HepG2 (cell line): ENCODE measurements at regions not wholly inside any gene's neighbourhood (a gene's known extent, or its start where the extent isn't known, plus 50 kb on each side); places are given as distances from the start of the nearest gene placed in this dataset.

Source experiments
- ATAC-seq: fragments of 200-7000 bp; cut with Tn5 transposase; 3 replicates; pipeline ENCODE4 v1.9.1; 2020; ENCODE audit warnings: mild to moderate bottlenecking, moderate library complexity
- BruUV-seq: library from RNA; stranded (reverse); fragments of 400-500 nt; replicated peaks from 2 replicates; lab custom pipeline; 2021; lab: Mats Ljungman, UMichigan
- CTCF ChIA-PET: fragments of 300-600 bp; formaldehyde crosslinking; extraction: SDS; loops from one replicate; lab custom pipeline; 2021; ENCODE audit warnings: low total read pairs, inconsistent platforms, low intra/inter-chr PET ratio; lab: Yijun Ruan, JAX
- POLR2A ChIA-PET: fragments of 350-600 bp; sonication (Branson Sonifier 250); formaldehyde crosslinking; loops from one replicate; lab custom pipeline; 2020; ENCODE audit warnings: antibody characterized with exemption, inconsistent platforms; lab: Yijun Ruan, JAX
- DNase-seq: peaks from one replicate; pipeline ENCODE4 v3.0.0-alpha.2; 2015; ENCODE audit warnings: low spot score
- FAIRE-seq: peaks from 3 replicates; lab custom pipeline; 2011; peaks lifted over from hg19 to GRCh38; lab: Jason Lieb, UNC
- H2AFZ ChIP-seq: one replicate; pipeline ENCODE4 v1.6.1; 2011; ENCODE audit warnings: low read length, inconsistent platforms
- H3K27ac ChIP-seq: fragments of 300-600 bp; 3 replicates; pipeline ENCODE4 v1.8.0; 2011; ENCODE audit warnings: mixed run types, mild to moderate bottlenecking, mixed read lengths, low read length, inconsistent platforms; ENCODE audit not compliant: insufficient read depth; ENCODE audit errors: extremely low read length
- H3K27me3 ChIP-seq, 2 experiments: fragments of 200-600 bp in 1 of 2; 2 replicates in 1 of 2; 3 replicates in 1 of 2; pipeline versions ENCODE4 v1.6.0 to v1.8.0; 2011; ENCODE audit warnings: low read length in 2 of 2, mild to moderate bottlenecking in 2 of 2, moderate library complexity in 2 of 2, inconsistent platforms in 1 of 2; ENCODE audit not compliant: insufficient read depth in 2 of 2, control insufficient read depth in 1 of 2
- H3K36me3 ChIP-seq, 2 experiments: fragments of 200-600 bp in 1 of 2; replicated peaks in 1 of 2; 2 replicates in 1 of 2; 3 replicates in 1 of 2; pipeline versions ENCODE4 v1.5.1 to v1.8.0; 2011; ENCODE audit warnings: low read length in 2 of 2, inconsistent platforms in 1 of 2; ENCODE audit not compliant: insufficient read depth in 2 of 2, control insufficient read depth in 1 of 2
- H3K4me1 ChIP-seq: 2 replicates; pipeline ENCODE4 v1.5.1; 2012; ENCODE audit warnings: low read length, inconsistent platforms; ENCODE audit not compliant: insufficient read depth
- H3K4me2 ChIP-seq: 2 replicates; pipeline ENCODE4 v1.6.0; 2011; ENCODE audit warnings: low read depth, low read length, inconsistent platforms
- H3K4me3 ChIP-seq, 3 experiments: fragments of 200-600 bp in 1 of 3; sonication (generic), shearing (Covaris generic) in 1 of 3; replicated peaks in 1 of 3; 2 replicates each; pipeline ENCODE4 v1.5.1; 2011 to 2016; ENCODE audit warnings: low read length in 3 of 3, inconsistent platforms in 2 of 3, low read depth in 2 of 3, mild to moderate bottlenecking in 2 of 3, control low read depth in 1 of 3, mixed read lengths in 1 of 3; ENCODE audit not compliant: insufficient read depth in 1 of 3
- H3K79me2 ChIP-seq: one replicate; pipeline ENCODE4 v1.6.1; 2011; ENCODE audit warnings: low read length, inconsistent platforms; ENCODE audit not compliant: insufficient read depth
- H3K9ac ChIP-seq: 2 replicates; pipeline ENCODE4 v1.6.0; 2011; ENCODE audit warnings: mild to moderate bottlenecking, low read depth, low read length, inconsistent platforms; ENCODE audit not compliant: insufficient read depth
- H3K9me3 ChIP-seq: 2 replicates; pipeline ENCODE4 v1.5.1; 2012; ENCODE audit warnings: mild to moderate bottlenecking, low read length
- H4K20me1 ChIP-seq: 2 replicates; pipeline ENCODE4 v1.6.0; 2011; ENCODE audit warnings: inconsistent platforms, mild to moderate bottlenecking, low read length, moderate library complexity; ENCODE audit not compliant: insufficient read depth
- ASH2L ChIP-seq: fragments of 300-600, 200-600 bp; sonication (generic); IDR thresholded peaks from 2 replicates; pipeline ENCODE4 v1.7.0; 2017; ENCODE audit warnings: low read depth, mild to moderate bottlenecking, moderate library complexity, mixed read lengths, low read length; ENCODE audit not compliant: insufficient read length
- ATF2 ChIP-seq: sonication (generic); formaldehyde crosslinking; IDR thresholded peaks from 2 replicates; pipeline ENCODE4 v1.4.0; 2020; ENCODE audit warnings: missing genetic modification reagents
- CEBPG ChIP-seq: IDR thresholded peaks from 2 replicates; pipeline ENCODE4 v1.6.1; 2016
- ETV5 ChIP-seq: IDR thresholded peaks from 2 replicates; pipeline ENCODE4 v1.6.1; 2018; ENCODE audit warnings: missing biosample characterization, missing genetic modification reagents, inconsistent platforms, borderline replicate concordance
- HMGXB4 ChIP-seq, 2 experiments: sonication (generic) in 1 of 2; formaldehyde crosslinking in 1 of 2; IDR thresholded peaks; 2 replicates each; pipeline versions ENCODE4 v1.4.0 to v1.6.1; 2018 to 2020; ENCODE audit warnings: missing genetic modification reagents in 2 of 2, borderline replicate concordance in 1 of 2, low read depth in 1 of 2, mild to moderate bottlenecking in 1 of 2, missing biosample characterization in 1 of 2
- IRF2 ChIP-seq: IDR thresholded peaks from 2 replicates; pipeline ENCODE4 v1.6.1; 2018; ENCODE audit warnings: missing genetic modification reagents, missing compliant biosample characterization
- JUN ChIP-seq: sonication (generic); formaldehyde crosslinking; IDR thresholded peaks from 2 replicates; pipeline ENCODE4 v1.4.0; 2020; ENCODE audit warnings: mild to moderate bottlenecking, missing genetic modification reagents
- KMT2A ChIP-seq: sonication (generic); formaldehyde crosslinking; IDR thresholded peaks from 2 replicates; pipeline ENCODE4 v1.4.0; 2020; ENCODE audit warnings: missing genetic modification reagents
- TARDBP ChIP-seq: sonication (generic); formaldehyde crosslinking; IDR thresholded peaks from 2 replicates; pipeline ENCODE4 v1.8.0; 2022; ENCODE audit warnings: mild to moderate bottlenecking, missing genetic modification reagents
- TCF12 ChIP-seq, 2 experiments: fragments of 450-650 bp in 1 of 2; sonication (generic) in 1 of 2; formaldehyde crosslinking in 1 of 2; IDR thresholded peaks; 2 replicates each; pipeline versions ENCODE4 v1.6.1 to v1.8.0; 2017 to 2022; ENCODE audit warnings: antibody characterized with exemption in 1 of 2, mild to moderate bottlenecking in 1 of 2, missing genetic modification reagents in 1 of 2, moderate library complexity in 1 of 2
- TEAD3 ChIP-seq: optimal IDR thresholded peaks from 2 replicates; pipeline ENCODE3; 2016; ENCODE audit warnings: borderline replicate concordance
- ZFY ChIP-seq: sonication (generic); formaldehyde crosslinking; IDR thresholded peaks from 2 replicates; pipeline ENCODE4 v1.4.0; 2020; ENCODE audit warnings: missing genetic modification reagents
- ZNF282 ChIP-seq: fragments of 450-650 bp; IDR thresholded peaks from 2 replicates; pipeline ENCODE4 v1.6.1; 2018; ENCODE audit not compliant: partially characterized antibody
- ZNF317 ChIP-seq: sonication (generic); formaldehyde crosslinking; IDR thresholded peaks from 2 replicates; pipeline ENCODE4 v1.5.0; 2020; ENCODE audit warnings: mild to moderate bottlenecking, missing genetic modification reagents
- ZNF383 ChIP-seq: sonication (generic); formaldehyde crosslinking; IDR thresholded peaks from 2 replicates; pipeline ENCODE4 v1.4.0; 2020; ENCODE audit warnings: missing genetic modification reagents, mild to moderate bottlenecking, borderline replicate concordance
- ZNF546 ChIP-seq: sonication (generic); formaldehyde crosslinking; conservative IDR thresholded peaks from 2 replicates; pipeline ENCODE4 v1.8.1; 2023; ENCODE audit warnings: mild to moderate bottlenecking, missing genetic modification reagents
- ZNF576 ChIP-seq: sonication (generic); formaldehyde crosslinking; IDR thresholded peaks from 2 replicates; pipeline ENCODE4 v1.4.0; 2020; ENCODE audit warnings: mild to moderate bottlenecking, missing genetic modification reagents
- ZNF672 ChIP-seq: sonication (generic); formaldehyde crosslinking; IDR thresholded peaks from 2 replicates; pipeline ENCODE4 v1.8.1; 2022; ENCODE audit warnings: missing genetic modification reagents
- WGBS: methylation state at CpG from one replicate; pipeline ENCODE4 v1.1.6; 2017; ENCODE audit warnings: low lambda C conversion rate; 5-methylcytosine and 5-hydroxymethylcytosine counted together
- in situ Hi-C: cut with HindIII; loops from 2 replicates; pipeline ENCODE4 v1.10.0; 2017; ENCODE audit warnings: low pct_unique_long_range_greater_than_20kb; ENCODE audit not compliant: extremely low pct_ligation_motif_present
- intact Hi-C: fragments of 100-400 bp; cut with micrococcal nuclease; formaldehyde crosslinking; loops from one replicate; pipeline ENCODE4 v1.10.0; 2022; ENCODE audit not compliant: unreplicated experiment
- TF ChIP-seq, protein P1 (sequence below): IDR thresholded peaks from 2 replicates; pipeline ENCODE4 v1.6.1; 2012; ENCODE audit warnings: inconsistent platforms
- TF ChIP-seq, protein P2 (sequence below): sonication (generic); formaldehyde crosslinking; IDR thresholded peaks from 2 replicates; pipeline ENCODE4 v1.8.1; 2023; ENCODE audit warnings: missing genetic modification reagents, inconsistent platforms, borderline replicate concordance

- no peaks in the 10 kb centered on the region for H3K27me3 ChIP-seq
- in situ Hi-C loops (no loop called here), intact Hi-C loops (loop anchor here (1.0 kb wide), 3 partner anchors 32 to 163 kb away; no protein-coding TSS in a partner anchor)
- 6% methylated on average over 2 of the region's 2 CpGs for WGBS
- H3K4me3 ChIP-seq = peak overlapping the region in 1 of 3 experiments; percentile 45; a peak in 2 of 6 replicates
- no peaks in the 10 kb centered on the region for H3K9me3 ChIP-seq
- FAIRE-seq (peak; percentile 82), DNase-seq (peak; percentile 99), ATAC-seq (peak; percentile 96)
- no peaks in the 10 kb centered on the region for H4K20me1 ChIP-seq
- H3K36me3 ChIP-seq = no peaks in the 10 kb centered on the region
- H3K9ac ChIP-seq = peak overlapping the region; percentile 47
- POLR2A ChIA-PET = interaction anchor here (0.7 to 2.1 kb wide), 7 partner anchors 23 to 167 kb away, joined by 3 to 12 read pairs (median 5); no protein-coding TSS in a partner anchor
- peaks cover 34% of the 10 kb centered on the region for H3K4me1 ChIP-seq
- CTCF ChIA-PET = no interaction called here
- no peak overlapping the region for H2AFZ ChIP-seq
- no TSS peak for BruUV-seq
- H3K79me2 ChIP-seq = no peaks in the 10 kb centered on the region
- peak overlapping the region; percentile 77 for H3K27ac ChIP-seq
- peak overlapping the region; percentile 72 for H3K4me2 ChIP-seq
- TF ChIP-seq TEAD3 (CRISPR knock-in tag) = peak; percentile 97
- TF ChIP-seq ZNF672 = no peak
- TF ChIP-seq ZNF282 = no peak
- TF ChIP-seq ATF2 = peak; percentile 48; the same call in 1 of the 2 replicates
- TF ChIP-seq TCF12 (IDR thresholded peaks at IDR 0.05) = no peak
- no peak for TF ChIP-seq TCF12 (CRISPR knock-in tag; IDR thresholded peaks at IDR 0.05)
- peak; percentile 57 for TF ChIP-seq ASH2L
- TF ChIP-seq KMT2A (CRISPR knock-in tag) = 0 out of 2 replicates have a peak, but pooled peaks have one; percentile 34
- TF ChIP-seq, protein P1, sequence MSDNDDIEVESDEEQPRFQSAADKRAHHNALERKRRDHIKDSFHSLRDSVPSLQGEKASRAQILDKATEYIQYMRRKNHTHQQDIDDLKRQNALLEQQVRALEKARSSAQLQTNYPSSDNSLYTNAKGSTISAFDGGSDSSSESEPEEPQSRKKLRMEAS = peak; percentile 45
- TF ChIP-seq HMGXB4 (CRISPR knock-in tag; IDR thresholded peaks at IDR 0.05; ENCODE audit: borderline replicate concordance in 1 of 2, low read depth in 1 of 2) = 0 out of 4 replicates have a peak, but pooled peaks of 1 of the 2 experiments have one; percentile 42
- peak; percentile 24; the same call in 1 of the 2 replicates for TF ChIP-seq CEBPG (CRISPR knock-in tag)
- TF ChIP-seq, protein P2, sequence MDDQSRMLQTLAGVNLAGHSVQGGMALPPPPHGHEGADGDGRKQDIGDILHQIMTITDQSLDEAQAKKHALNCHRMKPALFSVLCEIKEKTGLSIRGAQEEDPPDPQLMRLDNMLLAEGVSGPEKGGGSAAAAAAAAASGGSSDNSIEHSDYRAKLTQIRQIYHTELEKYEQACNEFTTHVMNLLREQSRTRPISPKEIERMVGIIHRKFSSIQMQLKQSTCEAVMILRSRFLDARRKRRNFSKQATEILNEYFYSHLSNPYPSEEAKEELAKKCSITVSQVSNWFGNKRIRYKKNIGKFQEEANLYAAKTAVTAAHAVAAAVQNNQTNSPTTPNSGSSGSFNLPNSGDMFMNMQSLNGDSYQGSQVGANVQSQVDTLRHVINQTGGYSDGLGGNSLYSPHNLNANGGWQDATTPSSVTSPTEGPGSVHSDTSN (CRISPR knock-in tag) = no peak
- TF ChIP-seq ETV5 = peak; percentile 54; the same call in 1 of the 2 replicates
- TF ChIP-seq IRF2 = peak; percentile 53; the same call in 1 of the 2 replicates
- peak; percentile 38 for TF ChIP-seq TARDBP (CRISPR knock-in tag)
- TF ChIP-seq JUN = peak; percentile 91
- peak; percentile 66; the same call in 1 of the 2 replicates for TF ChIP-seq ZNF317 (CRISPR knock-in tag)
- TF ChIP-seq ZFY (CRISPR knock-in tag) = no peak; the same call in 1 of the 2 replicates
- TF ChIP-seq ZNF546 (CRISPR knock-in tag) = no peak
- TF ChIP-seq ZNF576 (CRISPR knock-in tag) = no peak
- TF ChIP-seq ZNF383 (CRISPR knock-in tag) = no peak
Measured at GRCh38 chr13:40503966-40504591, 162.4 kb downstream of the FOXO1 start.
